Smooth muscle cell (in vitro differentiated cells): ENCODE measurements at regions not wholly inside any gene's neighbourhood (a gene's known extent, or its start where the extent isn't known, plus 50 kb on each side); places are given as distances from the start of the nearest gene placed in this dataset.

ENCODE experiments used
- DNase-seq: peaks from one replicate; lab custom pipeline; 2025; ENCODE audit not compliant: unreplicated experiment; lab: John Stamatoyannopoulos, UW
- H2AFZ ChIP-seq: fragments of 200-600 bp; sonication (generic); 2 replicates; pipeline ENCODE4 v1.6.0; 2016; ENCODE audit warnings: antibody characterized with exemption, low read depth, mild to moderate bottlenecking
- H3F3A ChIP-seq: fragments of 200-600 bp; sonication (generic); 2 replicates; pipeline ENCODE4 v1.6.0; 2017; ENCODE audit warnings: antibody characterized with exemption, low read depth
- H3K27ac ChIP-seq: fragments of 200-600 bp; sonication (generic); 2 replicates; pipeline ENCODE4 v1.5.1; 2016; ENCODE audit warnings: low read depth, mild to moderate bottlenecking
- H3K27me3 ChIP-seq: fragments of 200-600 bp; sonication (generic); 2 replicates; pipeline ENCODE4 v1.6.1; 2016; ENCODE audit warnings: low read depth, mild to moderate bottlenecking
- H3K36me3 ChIP-seq: fragments of 200-600 bp; sonication (generic); 2 replicates; pipeline ENCODE4 v1.5.1; 2016; ENCODE audit warnings: low read depth
- H3K4me1 ChIP-seq: fragments of 200-600 bp; sonication (generic); 2 replicates; pipeline ENCODE4 v1.5.1; 2016; ENCODE audit warnings: low read depth
- H3K4me2 ChIP-seq: fragments of 200-600 bp; sonication (generic); 2 replicates; pipeline ENCODE4 v1.6.0; 2016; ENCODE audit warnings: mild to moderate bottlenecking
- H3K4me3 ChIP-seq: fragments of 200-600 bp; sonication (generic); 2 replicates; pipeline ENCODE4 v1.5.1; 2016; ENCODE audit warnings: mild to moderate bottlenecking
- H3K79me2 ChIP-seq: fragments of 200-600 bp; sonication (generic); 2 replicates; pipeline ENCODE4 v1.6.0; 2016; ENCODE audit warnings: low read depth, mild to moderate bottlenecking
- H3K9ac ChIP-seq: fragments of 200-600 bp; sonication (generic); 2 replicates; pipeline ENCODE4 v1.6.0; 2016; ENCODE audit warnings: low read depth
- H3K9me3 ChIP-seq: fragments of 200-600 bp; sonication (generic); replicated peaks from 2 replicates; pipeline ENCODE4 v1.5.1; 2016; ENCODE audit warnings: low read depth
- H4K20me1 ChIP-seq: fragments of 200-600 bp; sonication (generic); 2 replicates; pipeline ENCODE4 v1.6.0; 2016; ENCODE audit warnings: low read depth
- CTCF ChIP-seq: fragments of 200-600 bp; sonication (generic); IDR thresholded peaks from 2 replicates; pipeline ENCODE4 v1.5.1; 2017; ENCODE audit warnings: borderline replicate concordance, mild to moderate bottlenecking, antibody characterized with exemption; ENCODE audit not compliant: insufficient read depth, poor library complexity, severe bottlenecking
- WGBS: methylation state at CpG from one replicate; pipeline ENCODE4 v1.1.7; 2016; ENCODE audit warnings: low lambda C conversion rate; 5-methylcytosine and 5-hydroxymethylcytosine counted together

- no peaks in the 10 kb centered on the region for H3K27me3 ChIP-seq
- TF ChIP-seq CTCF, result no peak
Observed at GRCh38 chr1:59064592-59064991, 232.3 kb upstream of the FGGY start.

GRCh38 chr1:59066236-59066635 is 230.7 kb upstream of the FGGY start:
- TF ChIP-seq CTCF, result no peak
- Histone ChIP-seq H3K27ac (no peak overlapping the region), H3K4me3 (no peak overlapping the region), H3K4me1 (peaks cover 22% of the 10 kb centered on the region), H3K4me2 (no peak overlapping the region), H3K27me3 (no peaks in the 10 kb centered on the region), H4K20me1 (no peaks in the 10 kb centered on the region), H2AFZ (no peak overlapping the region), H3K36me3 (no peaks in the 10 kb centered on the region), H3K9ac (no peak overlapping the region), H3F3A (no peaks in the 10 kb centered on the region), H3K79me2 (no peaks in the 10 kb centered on the region), H3K9me3 (no peaks in the 10 kb centered on the region)
- WGBS, result 79% methylated on average over 2 of the region's 2 CpGs
- no peak for DNase-seq

More at GRCh38 chr1:59064592-59064991, 232.3 kb upstream of the FGGY start:
- H3K27ac ChIP-seq, result no peak overlapping the region
- H3F3A ChIP-seq, result no peaks in the 10 kb centered on the region
- H3K9ac ChIP-seq, result no peak overlapping the region
- H3K79me2 ChIP-seq, result no peaks in the 10 kb centered on the region
- no peaks in the 10 kb centered on the region for H4K20me1 ChIP-seq
- no peak overlapping the region for H2AFZ ChIP-seq
- no peaks in the 10 kb centered on the region for H3K36me3 ChIP-seq
- no peak overlapping the region for H3K4me2 ChIP-seq
- no peaks in the 10 kb centered on the region for H3K9me3 ChIP-seq
- no peak for DNase-seq
- peaks cover 22% of the 10 kb centered on the region for H3K4me1 ChIP-seq
- H3K4me3 ChIP-seq, result no peak overlapping the region

DNA sequence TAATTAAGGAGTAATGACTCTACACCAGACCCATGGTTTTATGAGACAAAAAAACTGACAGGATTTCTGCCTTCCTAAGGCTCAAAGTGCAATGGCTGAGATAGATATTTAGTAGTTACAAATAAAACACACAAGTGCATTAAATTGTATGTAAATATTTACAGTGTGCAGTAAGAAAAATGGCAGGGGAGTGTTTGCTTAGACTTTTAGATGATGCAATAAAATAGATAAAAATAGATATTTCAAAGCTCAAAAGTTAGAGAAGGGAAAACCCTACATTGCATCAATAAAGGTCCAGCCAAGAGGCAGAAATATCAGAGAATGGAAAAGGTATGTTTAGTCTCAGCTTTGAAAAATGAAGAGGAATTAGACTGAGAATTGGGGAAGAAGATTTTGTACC is 226.3 kb upstream of the FGGY start:
- no peaks in the 10 kb centered on the region for H3F3A ChIP-seq
- H3K27me3 ChIP-seq, result no peaks in the 10 kb centered on the region
- H3K79me2 ChIP-seq, result no peaks in the 10 kb centered on the region
- H3K36me3 ChIP-seq, result no peaks in the 10 kb centered on the region
- H2AFZ ChIP-seq, result no peak overlapping the region
- no peaks in the 10 kb centered on the region for H3K9me3 ChIP-seq
- H3K4me1 ChIP-seq, result peaks cover 5% of the 10 kb centered on the region
- TF ChIP-seq CTCF, result no peak
- no peak for DNase-seq
- no peak overlapping the region for H3K4me2 ChIP-seq
- no peak overlapping the region for H3K4me3 ChIP-seq
- H3K9ac ChIP-seq, result no peak overlapping the region
- no peaks in the 10 kb centered on the region for H4K20me1 ChIP-seq
- H3K27ac ChIP-seq, result no peak overlapping the region

GRCh38 chr1:59071289-59071688 is 225.6 kb upstream of the FGGY start:
- Histone ChIP-seq H3K36me3 (no peaks in the 10 kb centered on the region), H3K9me3 (no peaks in the 10 kb centered on the region), H3K79me2 (no peaks in the 10 kb centered on the region), H3K9ac (no peak overlapping the region), H2AFZ (no peak overlapping the region), H3K4me3 (no peak overlapping the region), H3K27me3 (no peaks in the 10 kb centered on the region), H3K27ac (no peak overlapping the region), H3K4me2 (no peak overlapping the region), H3K4me1 (peaks cover 5% of the 10 kb centered on the region), H3F3A (no peaks in the 10 kb centered on the region), H4K20me1 (no peaks in the 10 kb centered on the region)
- 86% methylated on average over 5 of the region's 5 CpGs for WGBS
- no peak for DNase-seq
- no peak for TF ChIP-seq CTCF
